GM06990 (cell line): ENCODE measurements at regions not wholly inside any gene's neighbourhood (a gene's known extent, or its start where the extent isn't known, plus 50 kb on each side); places are given as distances from the start of the nearest gene placed in this dataset.

Experiments
- DNase-seq: peaks from one replicate; pipeline ENCODE4 v3.0.0-alpha.2; 2011; ENCODE audit not compliant: insufficient read length; ENCODE audit errors: extremely low read depth
- H3K27me3 ChIP-seq: replicated peaks from 2 replicates; pipeline ENCODE4 v1.6.0; 2011; ENCODE audit warnings: low read length; ENCODE audit not compliant: control insufficient read depth, insufficient read depth
- H3K36me3 ChIP-seq: 2 replicates; pipeline ENCODE4 v1.5.1; 2011; ENCODE audit warnings: low read length; ENCODE audit not compliant: control insufficient read depth, insufficient read depth
- H3K4me3 ChIP-seq: replicated peaks from 2 replicates; pipeline ENCODE4 v1.5.1; 2011; ENCODE audit warnings: low read depth, mild to moderate bottlenecking, control low read depth, low read length
- CTCF ChIP-seq: IDR thresholded peaks from 2 replicates; pipeline ENCODE4 v1.5.1; 2011; ENCODE audit warnings: low read length, control low read depth, mild to moderate bottlenecking, inconsistent platforms; ENCODE audit not compliant: insufficient read depth, poor library complexity, severe bottlenecking

GRCh38 chr18:77329651-77330050, 80.0 kb downstream of the GALR1 start:
- H3K27me3 ChIP-seq: no peaks in the 10 kb centered on the region
- TF ChIP-seq CTCF: no peak
- DNase-seq: no peak
- no peaks in the 10 kb centered on the region for H3K36me3 ChIP-seq
- H3K4me3 ChIP-seq: no peak overlapping the region

GRCh38 chr18:77334876-77335275, 85.2 kb downstream of the GALR1 start:
- Histone ChIP-seq H3K36me3 (no peaks in the 10 kb centered on the region), H3K4me3 (no peak overlapping the region), H3K27me3 (no peaks in the 10 kb centered on the region)
- no peak for DNase-seq
- TF ChIP-seq CTCF: no peak

DNA sequence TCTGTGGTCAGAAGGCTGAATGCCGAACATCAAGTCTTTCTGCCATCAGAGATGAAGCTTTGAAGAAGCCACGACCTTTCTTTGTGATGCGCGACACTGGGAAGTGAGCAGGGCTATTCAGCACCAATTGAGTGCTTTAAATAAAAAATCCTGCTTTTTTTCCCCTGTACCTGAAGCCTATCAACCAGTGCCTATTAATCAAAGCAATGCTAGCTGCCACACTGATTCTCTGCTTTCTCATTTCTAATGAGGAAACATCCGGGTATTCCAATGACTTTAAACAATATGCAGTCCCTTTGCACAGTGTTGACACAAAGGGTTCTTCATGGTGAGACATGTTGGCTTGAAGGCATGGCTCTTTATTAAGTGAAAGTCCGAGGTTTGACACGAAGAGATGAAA, 88.0 kb downstream of the GALR1 start:
- TF ChIP-seq CTCF: no peak
- H3K4me3 ChIP-seq: no peak overlapping the region
- H3K36me3 ChIP-seq: no peaks in the 10 kb centered on the region
- H3K27me3 ChIP-seq: no peaks in the 10 kb centered on the region
- no peak for DNase-seq

DNA sequence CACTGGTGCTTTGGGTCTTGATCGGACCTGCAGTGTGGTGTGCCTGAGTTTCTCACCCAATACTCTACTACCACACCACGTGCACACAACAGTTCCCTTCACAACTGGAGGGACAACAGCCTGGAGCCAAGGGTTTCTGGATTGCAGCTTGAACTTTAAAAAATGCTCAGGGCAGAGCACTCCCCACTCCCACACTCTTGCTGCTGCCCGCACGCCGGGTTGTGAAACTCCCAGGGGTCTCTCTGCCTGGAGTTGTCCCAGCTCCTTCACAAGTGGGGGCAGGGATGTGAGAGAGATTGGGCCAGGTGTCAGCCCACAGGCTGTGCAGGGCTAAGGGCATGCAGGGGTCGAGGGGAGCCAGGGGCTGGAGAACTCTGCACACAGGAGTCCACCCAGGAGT, 89.4 kb downstream of the GALR1 start:
- Histone ChIP-seq H3K4me3 (no peak overlapping the region), H3K27me3 (no peaks in the 10 kb centered on the region), H3K36me3 (no peaks in the 10 kb centered on the region)
- no peak for DNase-seq
- TF ChIP-seq CTCF: no peak

- Histone ChIP-seq H3K36me3 (no peaks in the 10 kb centered on the region), H3K4me3 (no peak overlapping the region), H3K27me3 (no peaks in the 10 kb centered on the region)
- no peak for TF ChIP-seq CTCF
- no peak for DNase-seq
Observed at GRCh38 chr18:77339623-77340022, 90.0 kb downstream of the GALR1 start.

GRCh38 chr18:77340815-77341214, 91.2 kb downstream of the GALR1 start:
- no peak for TF ChIP-seq CTCF
- DNase-seq: no peak
- no peaks in the 10 kb centered on the region for H3K27me3 ChIP-seq
- no peaks in the 10 kb centered on the region for H3K36me3 ChIP-seq
- H3K4me3 ChIP-seq: no peak overlapping the region
